CMK (cell line): ENCODE measurements at regions not wholly inside any gene's neighbourhood (a gene's known extent, or its start where the extent isn't known, plus 50 kb on each side); places are given as distances from the start of the nearest gene placed in this dataset.
"Not testable (repeated sequence)": the region's sequence is repeated elsewhere in the genome, so short reads cannot be mapped to it uniquely, and the experiment has no call there.

Source experiments
- DNase-seq: peaks from one replicate; pipeline ENCODE4 v3.0.0-alpha.2; 2010; ENCODE audit warnings: low read depth

DNA sequence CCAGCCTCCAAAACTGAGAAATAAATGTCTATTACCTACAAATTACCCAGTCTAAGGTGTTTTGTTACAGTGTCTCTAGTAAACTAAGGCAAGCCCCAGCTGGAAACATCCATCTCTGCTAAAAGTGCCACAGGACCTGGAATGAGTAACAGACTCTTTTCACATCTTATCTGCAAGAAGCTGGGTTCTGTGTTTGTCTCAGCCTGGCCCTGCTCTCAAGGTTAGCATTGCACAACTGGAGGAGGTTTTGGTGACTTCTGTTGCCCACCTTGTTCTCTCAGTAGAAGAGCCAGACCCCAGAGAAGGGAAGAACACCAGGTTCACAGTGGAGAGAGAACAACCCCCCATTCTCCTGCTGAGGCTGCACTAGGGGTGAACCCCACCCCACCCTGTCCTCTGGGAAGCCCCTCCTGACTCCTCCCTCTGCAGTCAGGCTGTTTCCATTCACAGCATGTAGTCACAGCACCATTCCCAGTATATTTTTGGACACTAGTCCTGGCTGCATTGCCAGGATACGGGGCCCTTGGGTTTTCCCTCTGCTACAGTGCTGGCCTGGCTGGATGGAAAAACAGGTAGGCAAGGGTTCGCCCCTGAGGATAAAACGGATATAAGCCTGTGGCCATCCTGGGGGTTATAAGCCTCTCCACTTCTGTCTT, 280.0 kb downstream of the BCL2L11 start:
- DNase-seq = not testable (repeated sequence)

- DNase-seq = not testable (repeated sequence)
Measured at GRCh38 chr2:111401270-111402140, 280.8 kb downstream of the BCL2L11 start.

GRCh38 chr2:111402450-111402849, 281.7 kb downstream of the BCL2L11 start:
- DNase-seq = not testable (repeated sequence)

DNA sequence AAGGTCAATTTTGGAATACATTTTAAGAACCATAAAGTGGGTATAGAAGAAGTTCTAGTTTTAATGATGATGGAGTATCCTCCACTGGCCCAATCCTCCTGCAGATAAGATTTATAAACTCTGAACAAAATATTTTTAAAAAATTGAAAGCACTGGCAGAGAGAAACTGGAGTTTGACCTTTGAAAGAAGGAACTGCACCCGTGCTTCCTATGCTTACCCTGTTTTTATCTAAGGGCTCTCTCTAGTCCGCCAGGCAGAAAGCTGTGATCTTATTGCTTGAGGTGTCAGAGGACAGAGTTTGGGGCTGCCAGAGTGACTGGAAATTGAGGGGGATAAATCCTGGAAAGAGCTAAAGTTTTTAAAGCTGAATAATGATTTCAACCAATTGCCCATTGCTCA, 282.6 kb downstream of the BCL2L11 start:
- not testable (repeated sequence) for DNase-seq

DNA sequence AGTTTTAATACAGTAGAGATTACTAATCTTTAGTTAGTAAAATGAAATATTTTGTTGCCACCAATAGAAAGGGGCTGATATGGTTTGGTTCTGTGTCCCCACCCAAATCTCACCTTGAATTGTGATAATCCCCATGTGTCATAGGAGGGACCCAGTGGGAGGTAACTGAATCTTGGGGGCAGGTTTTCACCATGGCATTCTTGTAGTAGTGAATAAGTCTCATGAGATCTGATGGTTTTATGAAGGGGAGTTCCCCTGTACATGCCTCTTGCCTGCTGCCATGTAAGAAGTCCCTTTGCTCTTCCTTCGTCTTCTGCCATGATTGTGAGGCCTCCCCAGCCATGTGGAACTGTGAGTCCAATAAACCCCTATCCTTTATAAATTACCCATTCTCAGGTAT, 285.9 kb downstream of the BCL2L11 start:
- DNase-seq = not testable (repeated sequence)

DNA sequence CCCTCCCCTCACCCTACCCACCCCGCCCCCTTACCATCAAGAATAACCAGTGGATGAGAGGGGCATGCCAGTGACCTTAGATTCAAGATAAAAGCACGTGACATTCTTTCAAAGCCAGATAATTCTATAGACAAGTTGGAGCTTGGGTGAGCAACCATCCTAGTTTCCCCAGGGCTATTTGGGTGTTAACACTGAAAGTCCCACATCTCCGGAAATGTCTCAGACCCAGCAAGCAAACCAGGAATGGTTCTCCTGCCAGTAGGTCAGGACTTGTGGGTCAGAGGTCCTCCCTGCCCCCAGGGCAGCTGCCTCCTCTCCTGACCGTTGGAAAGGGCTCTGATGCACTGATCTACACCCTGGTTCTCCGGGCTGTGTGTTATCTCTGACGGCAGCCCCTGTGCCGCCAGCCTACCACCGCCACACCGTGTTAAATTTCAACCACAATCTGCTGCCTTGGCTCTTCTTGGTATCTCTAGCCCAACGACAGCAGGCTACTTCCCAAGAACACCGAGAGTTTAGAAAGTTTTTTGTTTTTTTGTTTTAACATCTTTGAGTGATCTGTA, 287.0 kb downstream of the BCL2L11 start:
- DNase-seq = not testable (repeated sequence)

GRCh38 chr2:111410868-111411406, 290.2 kb downstream of the BCL2L11 start:
- DNase-seq = not testable (repeated sequence)

- DNase-seq = not testable (repeated sequence)
Measured at GRCh38 chr2:111411867-111412681, 291.4 kb downstream of the BCL2L11 start.

DNA sequence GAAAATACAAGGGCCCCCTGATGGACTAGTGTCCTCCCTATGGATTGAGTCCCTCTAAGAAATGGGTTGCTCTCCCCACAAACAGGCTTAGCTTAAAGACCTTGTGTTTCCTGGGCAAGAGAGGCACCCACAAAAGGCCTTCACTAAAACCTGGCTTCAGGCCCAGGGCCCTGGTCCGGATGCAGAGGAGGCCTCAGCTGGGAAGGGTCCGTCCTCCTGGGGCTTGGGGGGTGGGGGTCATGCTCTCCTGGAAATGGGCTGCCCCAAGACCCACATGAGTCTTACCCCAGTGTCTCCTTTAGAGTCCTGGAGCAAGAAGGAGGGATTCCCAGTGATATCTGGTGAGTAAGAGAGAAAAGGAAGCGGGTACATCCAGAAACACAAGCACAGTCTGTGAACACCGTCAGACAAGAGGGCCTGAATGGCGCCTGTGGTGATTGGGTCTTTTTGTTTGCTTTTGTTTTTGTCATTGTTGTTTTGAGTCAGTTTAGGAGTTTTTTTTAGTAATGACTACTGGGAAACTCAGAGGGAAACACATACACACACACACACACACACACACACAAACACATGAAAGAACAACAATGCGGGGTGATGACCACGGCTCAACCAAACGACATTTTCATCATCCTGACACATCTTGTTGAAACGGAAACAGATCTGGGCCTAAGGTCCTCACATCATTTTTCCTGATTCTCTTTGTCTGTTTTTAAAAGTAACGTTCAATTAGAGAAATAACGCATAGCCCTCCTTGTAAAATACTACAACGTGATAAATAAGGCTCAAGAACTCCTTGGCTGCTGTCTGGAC, 292.3 kb downstream of the BCL2L11 start:
- DNase-seq = not testable (repeated sequence)

DNA sequence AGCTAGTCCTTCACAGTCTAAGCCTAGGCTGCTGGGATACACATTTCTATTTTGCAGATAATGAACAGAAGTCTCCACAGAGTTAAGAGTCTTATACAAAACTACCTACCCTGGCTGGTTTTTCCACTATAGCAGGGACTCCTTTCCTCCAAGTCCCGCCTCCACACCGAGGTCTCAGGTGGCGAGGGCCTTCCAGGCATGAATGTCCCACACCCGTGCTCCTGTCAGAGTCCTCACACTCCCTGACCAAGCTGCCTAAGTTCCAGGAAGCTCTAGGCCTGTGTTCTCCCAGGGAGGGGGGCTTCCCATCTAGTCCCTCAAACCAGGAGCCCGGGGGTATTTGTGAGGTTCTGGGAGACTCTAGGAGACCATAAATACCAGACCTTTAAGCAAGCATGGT, 293.2 kb downstream of the BCL2L11 start:
- not testable (repeated sequence) for DNase-seq

DNA sequence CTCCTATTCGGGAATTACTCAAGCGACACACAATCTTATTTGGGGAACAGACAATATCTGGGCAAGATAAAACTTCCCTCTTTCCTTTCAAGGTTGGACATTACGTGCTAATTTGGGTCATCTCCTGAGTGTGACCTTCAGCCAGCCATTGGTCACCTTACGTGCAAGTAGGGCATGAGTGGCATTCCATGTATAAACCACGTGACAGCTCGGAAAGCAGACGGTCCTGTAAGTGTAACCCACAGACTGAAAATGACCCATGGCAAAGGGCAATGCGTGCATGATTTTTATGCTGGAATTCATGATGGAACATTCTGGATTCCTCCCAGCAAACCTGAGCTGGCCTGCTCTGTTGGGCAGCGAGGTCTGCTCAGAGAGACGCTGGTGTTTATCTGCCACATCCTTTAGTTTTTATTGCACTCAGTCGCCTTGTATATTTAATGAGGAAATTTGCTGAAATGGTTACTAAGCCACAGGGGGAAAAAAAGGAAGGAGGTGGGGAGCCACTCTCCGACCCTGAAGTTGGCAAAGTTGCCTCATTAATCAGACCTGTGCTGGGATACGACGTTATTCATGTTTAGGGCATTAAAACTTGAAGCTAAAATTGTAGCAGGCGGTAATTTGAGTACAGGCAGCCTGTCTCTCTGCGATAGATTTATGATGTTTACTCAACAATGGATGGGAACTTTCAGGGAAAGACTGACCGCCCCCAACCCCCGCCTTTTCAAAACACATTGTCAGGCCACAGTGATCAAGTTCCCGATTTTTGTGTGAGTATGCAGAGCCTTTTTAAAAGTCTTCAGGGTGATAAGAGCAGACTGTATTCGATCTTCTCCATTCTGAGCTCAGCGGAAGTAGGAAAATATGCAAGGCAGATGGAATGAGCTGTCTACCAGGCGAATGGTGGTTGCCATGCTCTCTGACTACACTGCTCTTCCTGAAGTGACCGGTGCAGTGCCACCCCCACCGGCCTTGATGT, 295.3 kb downstream of the BCL2L11 start:
- not testable (repeated sequence) for DNase-seq

DNA sequence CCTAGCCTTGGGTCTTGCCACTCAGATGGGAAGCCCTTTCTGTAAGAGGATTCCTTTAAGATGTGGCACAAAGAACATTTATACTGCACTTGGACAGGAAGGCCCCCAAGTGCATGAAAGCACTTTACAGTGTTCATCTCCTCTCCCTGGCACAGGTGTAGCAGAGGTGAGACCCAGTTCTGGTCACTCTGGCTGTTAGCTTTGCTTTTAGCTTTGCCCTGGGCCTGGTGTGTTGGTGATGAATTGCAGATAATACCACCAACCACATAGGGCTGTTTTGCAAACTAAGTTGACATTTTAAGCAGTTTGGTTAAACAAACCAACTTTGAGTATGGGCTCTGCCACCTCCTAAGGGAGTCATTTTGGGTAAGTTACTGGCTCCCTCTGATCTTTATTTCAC, 296.3 kb downstream of the BCL2L11 start:
- DNase-seq = not testable (repeated sequence)

DNA sequence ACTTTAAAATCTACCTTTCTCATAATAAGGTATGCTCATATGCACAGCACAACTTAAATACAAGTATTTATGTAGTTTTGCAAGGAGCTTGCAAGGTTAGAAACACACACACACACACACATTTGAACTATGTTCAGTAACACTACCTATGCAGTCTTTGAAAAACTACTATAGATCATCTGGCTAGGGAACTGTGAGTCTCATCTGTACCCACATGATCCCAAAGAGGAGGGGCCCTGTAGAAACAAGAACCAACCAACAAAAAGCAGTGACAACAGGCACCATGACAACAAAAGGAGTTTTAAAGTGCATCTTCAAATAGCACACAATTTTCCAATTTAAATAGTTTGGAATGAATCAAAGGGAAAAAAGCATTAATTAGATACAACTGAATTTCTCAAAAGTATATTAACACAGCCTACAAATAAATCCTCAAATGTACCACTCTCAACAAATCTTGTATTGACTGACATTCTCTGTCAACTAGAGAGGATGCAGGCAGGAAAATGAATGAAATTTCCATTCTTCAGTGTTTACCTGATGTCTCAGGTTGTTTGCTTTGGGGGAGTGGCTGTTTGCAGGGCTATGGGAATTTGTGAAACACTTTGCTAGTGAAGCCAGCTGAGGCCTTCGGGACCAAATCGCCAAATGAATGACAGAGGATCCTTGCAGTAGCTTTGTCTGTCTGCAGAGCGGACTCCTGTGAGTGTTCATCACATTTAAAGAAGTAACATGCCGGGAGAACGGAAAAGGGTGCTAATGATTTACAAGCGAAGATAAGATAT, 297.6 kb downstream of the BCL2L11 start:
- not testable (repeated sequence) for DNase-seq

GRCh38 chr2:111420074-111420473, 299.4 kb downstream of the BCL2L11 start:
- not testable (repeated sequence) for DNase-seq

GRCh38 chr2:111420835-111421234, 300.1 kb downstream of the BCL2L11 start:
- not testable (repeated sequence) for DNase-seq

GRCh38 chr2:111421949-111422348, 301.2 kb downstream of the BCL2L11 start:
- not testable (repeated sequence) for DNase-seq

GRCh38 chr2:111422562-111422961, 301.8 kb downstream of the BCL2L11 start:
- DNase-seq = not testable (repeated sequence)

DNA sequence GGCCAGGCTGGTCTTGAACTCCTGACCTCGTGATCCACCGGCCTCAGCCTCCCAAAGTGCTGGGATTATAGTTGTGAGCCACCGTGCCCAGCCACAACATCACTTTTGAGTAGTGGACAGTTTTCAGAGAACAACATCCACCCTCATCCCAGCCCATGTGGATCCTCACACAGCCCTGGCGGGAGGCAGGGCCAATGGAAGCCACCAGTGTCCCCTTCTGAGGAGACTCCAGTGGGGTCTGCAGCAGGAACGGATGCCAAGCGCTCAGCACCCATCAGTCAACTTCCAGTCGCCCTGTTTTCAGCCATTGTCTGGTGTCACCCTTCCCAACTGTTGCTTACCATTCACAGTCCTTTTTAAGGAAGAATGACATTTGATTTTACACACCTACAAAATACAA, 302.5 kb downstream of the BCL2L11 start:
- DNase-seq = not testable (repeated sequence)

GRCh38 chr2:111424176-111424575, 303.5 kb downstream of the BCL2L11 start:
- not testable (repeated sequence) for DNase-seq
